Activated naive CD4-positive, alpha-beta T cell (primary cell): ENCODE measurements at regions not wholly inside any gene's neighbourhood (a gene's known extent, or its start where the extent isn't known, plus 50 kb on each side); places are given as distances from the start of the nearest gene placed in this dataset.
"Not testable (repeated sequence)": the region's sequence is repeated elsewhere in the genome, so short reads cannot be mapped to it uniquely, and the experiment has no call there.

Experiments
- DNase-seq, 4 experiments: peaks; one replicate each; lab custom pipeline; 2025; lab: John Stamatoyannopoulos, UW

DNA sequence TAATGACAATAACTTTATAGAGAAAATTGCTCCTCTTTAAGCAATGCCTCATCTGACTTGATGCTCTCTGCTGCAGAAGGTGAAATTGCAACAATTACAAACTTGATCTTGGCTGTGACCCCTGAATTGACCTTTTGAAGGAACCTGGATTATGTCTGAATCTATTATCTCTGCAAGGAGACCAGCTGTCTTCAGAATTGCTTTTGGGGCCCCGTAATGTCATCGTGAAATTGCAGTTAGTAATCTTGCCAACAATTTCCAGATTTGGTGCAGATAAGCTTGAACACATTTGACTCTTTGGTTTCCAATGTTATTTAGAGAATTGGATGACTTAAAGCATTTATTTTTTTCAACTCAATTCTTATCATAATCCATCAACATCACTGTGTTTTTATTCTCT is 520.6 kb downstream of the CCSER2 start:
- DNase-seq, result no peak

DNA sequence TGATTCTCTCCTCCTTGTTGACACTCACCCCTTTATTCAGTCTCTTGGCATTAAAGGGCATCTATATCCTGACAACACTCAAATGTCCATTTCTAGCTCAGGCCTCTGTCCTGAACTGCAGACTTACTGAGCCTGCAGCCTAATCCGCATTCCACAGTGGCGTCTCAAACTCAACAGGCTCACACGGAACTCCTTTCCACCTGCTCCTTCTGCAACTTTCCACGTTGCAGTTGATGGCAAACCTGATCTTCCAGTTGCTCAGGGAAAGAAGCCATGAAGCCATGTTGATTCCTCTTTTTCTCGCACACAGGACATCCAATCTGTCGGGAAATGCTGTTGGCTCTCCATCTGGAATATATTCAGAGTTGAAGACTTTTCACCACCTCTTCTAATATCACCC is 522.4 kb downstream of the CCSER2 start:
- DNase-seq, result no peak

DNA sequence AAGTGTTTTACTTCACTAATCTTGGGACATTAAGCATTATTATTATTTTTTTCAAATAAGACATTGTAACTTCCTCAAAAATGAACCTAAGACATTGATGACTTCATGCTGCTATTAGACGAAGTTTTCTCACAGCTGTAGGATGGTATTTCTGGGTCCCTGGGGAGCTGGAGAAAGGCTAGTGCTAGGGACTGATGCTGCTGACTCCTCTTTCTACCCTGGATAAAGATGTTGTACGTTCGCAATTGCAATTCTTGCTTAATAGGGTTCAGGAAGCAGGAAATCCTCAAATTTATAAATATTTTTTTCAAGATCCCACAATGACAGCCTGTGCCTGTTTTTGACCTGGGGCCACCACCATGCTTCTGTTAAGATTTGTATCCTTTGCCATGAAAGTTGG is 526.0 kb downstream of the CCSER2 start:
- DNase-seq, result no peak

DNA sequence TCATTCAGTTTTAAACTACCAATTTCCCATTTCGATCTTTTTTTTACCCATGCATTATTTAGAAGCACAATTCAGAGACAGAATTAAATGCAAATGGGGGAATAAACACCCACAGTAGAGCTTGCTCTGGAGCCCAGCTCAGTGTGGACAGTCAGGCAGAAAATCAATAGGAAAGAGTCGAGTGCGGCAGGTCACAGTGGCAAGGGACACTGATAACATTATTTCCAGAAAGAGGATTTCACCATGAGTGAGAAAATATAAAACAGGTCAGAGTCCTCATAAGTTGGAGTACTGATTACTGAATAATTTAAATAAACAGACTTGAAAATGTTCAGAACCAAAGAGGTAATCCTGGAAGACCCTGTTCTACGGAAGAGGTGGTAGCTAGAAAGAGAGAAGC is 532.5 kb downstream of the CCSER2 start:
- DNase-seq, result no peak

DNA sequence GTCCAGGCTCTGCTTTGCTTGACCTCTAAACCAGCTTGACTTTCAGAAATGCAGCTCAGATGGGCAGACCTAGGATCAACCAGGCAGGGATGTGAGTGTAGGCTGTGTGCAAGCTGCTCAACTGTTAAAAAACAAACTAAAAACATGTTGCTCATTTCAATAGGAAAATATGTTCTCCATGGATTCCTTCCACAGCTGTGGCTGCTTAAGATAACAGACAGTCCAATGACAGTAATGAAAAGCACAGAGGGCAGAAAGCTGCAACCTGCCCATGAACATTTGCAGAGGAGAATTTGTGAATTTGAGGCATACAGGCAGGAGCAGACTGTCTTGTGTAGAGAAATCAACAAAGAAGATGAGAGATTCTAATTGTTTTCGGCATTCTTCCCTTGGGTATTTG is 534.2 kb downstream of the CCSER2 start:
- DNase-seq, result no peak

DNA sequence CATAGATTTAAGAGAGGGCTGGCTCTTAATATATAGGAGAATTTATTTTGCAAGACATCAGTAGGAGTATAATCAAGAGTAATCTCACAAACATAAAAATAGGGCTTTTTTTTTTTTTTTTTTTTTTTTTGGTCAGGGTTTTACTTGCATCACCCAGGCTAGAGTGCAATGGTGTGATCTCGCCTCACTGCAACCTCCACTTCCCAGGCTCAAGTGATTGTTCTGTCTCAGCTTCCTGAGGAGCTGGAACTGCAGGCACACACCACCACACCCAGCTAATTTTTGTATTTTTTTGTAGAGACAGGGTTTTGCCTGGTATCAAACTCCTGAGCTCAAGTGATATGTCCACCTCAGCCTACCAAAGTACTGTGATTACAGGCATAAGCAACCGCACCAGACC is 535.3 kb downstream of the CCSER2 start:
- no peak for DNase-seq

DNA sequence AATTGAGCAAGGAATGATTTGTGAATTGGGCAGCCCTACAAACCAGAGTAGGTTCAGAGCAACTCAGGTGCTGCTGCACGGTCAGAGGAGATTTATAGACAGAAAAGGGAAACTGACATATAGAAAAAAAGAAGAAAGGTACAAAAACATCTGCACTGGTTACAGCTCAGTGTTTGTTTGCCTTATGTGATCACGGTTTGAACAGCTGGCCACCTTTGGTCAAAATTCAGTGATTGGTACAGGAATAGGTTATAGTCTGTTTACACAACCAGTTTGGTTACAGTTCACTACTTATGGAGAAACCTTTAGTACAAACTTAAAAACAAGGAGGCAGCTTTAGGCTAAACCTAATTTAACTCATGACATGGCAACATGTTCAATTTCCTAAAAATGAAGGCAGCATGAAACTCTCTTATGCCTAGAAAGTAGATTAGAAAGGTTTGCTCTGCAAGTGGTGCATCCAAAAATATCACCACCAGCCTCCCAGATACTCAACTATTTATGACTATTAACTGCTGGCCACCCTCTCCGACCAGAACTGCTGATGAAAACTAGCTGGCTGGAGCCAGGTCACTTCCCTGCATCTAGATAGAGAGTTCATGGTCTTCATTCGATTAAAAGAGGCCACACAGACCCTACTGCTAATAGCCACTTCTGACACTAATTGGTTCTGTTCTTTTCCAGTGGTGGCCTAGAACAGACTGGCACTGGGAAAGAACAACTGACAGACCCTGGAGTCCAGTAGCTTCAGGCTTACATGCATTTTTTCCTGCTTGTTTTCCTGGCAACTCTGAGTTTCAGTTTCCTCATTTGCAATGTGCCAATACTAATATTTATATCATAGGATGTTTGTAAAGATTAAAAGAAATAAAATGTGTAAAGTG is 548.0 kb downstream of the CCSER2 start:
- no peak for DNase-seq

DNA sequence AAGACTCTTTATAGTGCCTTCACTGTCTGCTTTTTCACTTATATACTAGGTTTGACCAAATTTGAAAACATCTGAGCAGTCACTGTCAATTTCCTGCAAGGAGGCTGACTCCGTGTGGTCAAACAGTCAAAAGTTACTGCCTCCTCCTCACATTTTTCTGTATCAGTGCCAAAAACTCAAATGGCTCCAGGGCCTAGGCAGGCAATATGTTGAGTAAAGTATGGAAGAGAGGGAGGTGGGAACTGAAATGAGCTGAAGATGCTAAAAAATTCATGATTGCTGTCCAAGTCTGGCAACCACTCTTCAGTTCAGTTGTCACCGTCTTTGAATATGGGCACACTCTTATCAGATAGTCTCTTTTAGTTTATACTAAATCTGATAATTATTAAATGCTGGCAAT is 551.6 kb downstream of the CCSER2 start:
- no peak for DNase-seq

DNA sequence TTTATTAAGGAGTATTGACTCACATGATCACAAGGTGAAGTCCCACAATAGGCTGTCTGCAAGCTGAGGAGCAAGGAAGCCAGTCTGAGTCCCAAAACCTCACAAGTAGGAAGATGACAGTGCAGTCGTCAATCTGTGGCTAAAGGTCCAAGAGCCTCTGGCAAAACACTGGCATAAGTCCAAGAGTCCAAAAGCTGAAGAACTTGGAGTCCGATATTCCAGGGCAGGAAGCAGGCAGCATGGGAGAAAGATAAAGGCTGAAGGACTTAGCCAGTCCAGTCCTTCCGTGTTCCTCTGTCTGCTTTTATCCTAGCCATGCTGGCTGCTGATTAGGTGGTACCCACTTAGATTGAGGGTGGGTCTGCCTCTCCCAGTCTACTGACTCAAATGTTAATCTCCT is 553.3 kb downstream of the CCSER2 start:
- DNase-seq, result not testable (repeated sequence)

DNA sequence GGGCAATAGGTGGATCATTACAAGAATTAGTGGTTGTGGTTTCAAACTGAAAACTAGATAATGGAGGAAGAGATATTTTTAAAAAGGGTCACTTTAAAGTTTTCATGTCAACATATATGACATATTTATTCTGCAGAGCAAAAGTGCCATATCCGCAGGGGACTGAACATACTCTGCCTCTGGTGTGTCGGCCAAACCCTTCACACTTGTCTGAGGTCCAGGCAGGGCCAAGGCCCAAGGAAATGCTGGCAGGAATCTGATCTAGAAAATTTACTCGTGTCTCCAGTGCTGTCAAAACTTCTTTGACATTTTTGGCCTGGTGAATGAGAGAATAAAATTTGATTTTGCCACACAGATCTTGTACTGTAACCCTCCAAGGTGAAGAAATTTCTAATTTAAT is 562.3 kb downstream of the CCSER2 start:
- DNase-seq, result no peak

DNA sequence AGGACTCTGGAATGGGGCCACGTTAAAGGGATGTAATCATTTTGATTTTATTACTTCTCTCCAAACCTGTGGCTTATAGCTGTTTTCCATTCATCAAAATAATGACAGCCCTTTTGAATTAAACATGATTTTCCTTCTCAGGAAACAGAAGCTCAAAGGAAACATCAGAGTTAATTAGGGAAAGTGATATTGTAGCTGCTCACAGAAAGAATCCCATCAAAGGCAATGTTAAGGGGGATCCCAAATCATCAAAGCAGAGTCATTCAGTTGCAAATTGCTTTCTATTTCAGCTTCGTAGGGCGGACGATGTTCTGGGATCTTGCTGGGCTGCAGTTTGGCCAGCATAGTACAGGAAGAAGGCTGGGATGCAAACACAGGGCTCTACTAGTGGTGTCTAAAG is 563.2 kb downstream of the CCSER2 start:
- no peak for DNase-seq

DNA sequence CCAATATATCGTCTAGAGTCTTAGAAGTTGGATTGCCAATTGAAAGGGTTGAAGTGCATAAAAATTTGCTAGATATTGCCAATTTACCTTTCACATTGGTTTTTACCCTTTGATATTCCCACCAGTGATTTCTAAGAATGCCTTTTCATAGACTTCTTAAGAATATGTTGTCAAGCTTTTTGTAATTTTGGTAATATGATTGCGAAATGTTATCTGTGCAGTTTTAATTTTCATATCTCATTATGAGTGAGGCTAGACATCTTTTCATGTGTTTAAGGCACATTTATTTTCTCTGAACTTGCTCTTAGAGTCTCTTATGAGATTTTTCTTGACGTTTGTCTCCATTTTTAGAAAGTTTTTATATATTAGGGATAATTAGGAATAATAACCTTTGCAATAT is 567.2 kb downstream of the CCSER2 start:
- DNase-seq, result no peak

DNA sequence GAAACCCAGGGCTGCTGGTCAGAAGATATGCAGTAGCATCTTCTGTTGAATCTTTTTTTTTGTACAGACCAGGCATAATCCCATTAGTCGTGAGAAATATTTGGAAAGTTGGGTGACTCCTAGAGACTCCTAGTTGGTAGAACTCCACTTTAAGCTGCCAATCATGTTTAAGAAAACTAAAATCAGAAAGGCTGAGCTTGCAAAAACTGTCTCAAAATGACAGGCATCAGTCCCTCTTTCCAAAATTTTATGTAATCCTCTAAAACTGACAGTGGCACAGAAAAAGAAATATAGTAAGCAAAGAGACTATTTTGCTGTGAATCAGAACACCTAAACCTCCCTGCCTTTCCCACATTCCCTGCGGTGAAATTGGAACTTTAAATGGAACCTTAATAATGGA is 568.5 kb downstream of the CCSER2 start:
- no peak for DNase-seq

DNA sequence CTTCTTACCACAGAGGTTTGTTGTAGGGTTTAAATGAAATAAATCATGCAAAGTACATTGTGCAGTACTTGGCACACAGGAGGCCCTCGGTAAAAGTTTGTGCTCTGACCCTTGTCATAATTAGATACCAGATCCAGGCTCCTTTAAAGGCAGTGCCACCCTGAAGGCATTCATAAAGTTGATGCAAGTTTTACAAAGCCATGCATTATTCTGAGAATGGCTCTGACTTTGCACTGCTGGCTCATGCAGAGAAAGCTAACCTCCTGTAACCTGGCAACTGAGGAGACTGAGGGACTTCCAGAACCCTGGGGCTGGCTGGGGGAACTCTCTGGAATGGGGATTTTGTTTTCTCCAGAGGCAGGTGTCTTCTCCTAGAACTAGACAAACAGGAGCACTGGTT is 570.9 kb downstream of the CCSER2 start:
- DNase-seq, result no peak

DNA sequence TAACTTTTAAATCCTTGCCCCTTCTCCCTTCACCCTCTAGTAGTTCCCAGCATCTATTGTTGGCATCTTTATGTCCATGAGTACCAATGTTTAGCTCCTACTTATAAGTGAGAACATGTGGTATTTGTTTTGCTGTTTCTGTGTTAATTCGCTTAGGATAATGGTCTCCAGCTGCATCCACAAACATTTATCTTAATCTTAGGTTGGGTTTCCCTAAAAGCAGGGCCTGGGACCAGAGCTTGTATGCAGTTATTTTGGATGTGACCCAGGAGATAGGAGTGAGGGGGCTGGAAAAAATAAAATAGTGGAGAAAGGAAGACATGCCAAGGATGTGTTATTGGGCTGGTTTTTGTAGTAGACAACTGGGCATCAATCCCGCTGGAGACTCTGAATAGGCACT is 571.8 kb downstream of the CCSER2 start:
- no peak for DNase-seq

DNA sequence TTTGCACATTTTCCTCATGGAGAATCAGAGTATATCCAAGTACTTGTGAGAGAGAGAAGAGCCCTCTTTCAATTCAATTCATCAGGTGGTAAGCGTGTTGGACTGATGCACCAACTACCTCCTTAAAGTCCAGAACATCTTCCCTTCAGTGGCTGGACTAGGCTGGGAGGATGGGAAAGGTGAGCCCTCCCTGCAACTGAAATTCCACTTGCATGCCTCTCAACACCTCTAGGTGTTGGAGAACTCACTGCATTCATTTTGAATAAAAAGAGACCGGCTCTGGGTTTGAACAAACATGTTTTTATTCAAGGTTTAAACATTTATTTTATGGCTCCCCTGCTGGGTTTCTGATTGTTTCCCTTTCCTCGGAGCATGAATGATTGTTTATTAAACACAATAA is 573.5 kb downstream of the CCSER2 start:
- no peak for DNase-seq

DNA sequence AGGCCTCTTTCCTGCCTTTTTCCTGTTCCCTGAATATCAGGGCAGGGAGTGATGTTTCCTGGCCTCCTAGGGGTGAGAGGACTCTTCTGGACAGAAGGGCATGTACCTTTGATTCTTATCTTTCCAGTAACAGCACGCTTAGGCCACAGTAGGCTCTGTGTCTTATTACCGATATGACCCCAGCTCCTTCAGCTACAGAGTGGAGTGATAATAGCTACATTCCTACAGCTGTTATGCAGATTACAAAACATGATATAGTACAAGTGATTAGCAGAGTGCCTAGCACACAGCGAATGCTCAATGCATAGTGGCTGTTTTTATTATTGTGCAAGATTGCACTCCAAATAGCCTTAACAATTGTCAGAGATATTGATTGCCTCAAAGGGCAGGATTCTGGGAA is 574.2 kb downstream of the CCSER2 start:
- no peak for DNase-seq

DNA sequence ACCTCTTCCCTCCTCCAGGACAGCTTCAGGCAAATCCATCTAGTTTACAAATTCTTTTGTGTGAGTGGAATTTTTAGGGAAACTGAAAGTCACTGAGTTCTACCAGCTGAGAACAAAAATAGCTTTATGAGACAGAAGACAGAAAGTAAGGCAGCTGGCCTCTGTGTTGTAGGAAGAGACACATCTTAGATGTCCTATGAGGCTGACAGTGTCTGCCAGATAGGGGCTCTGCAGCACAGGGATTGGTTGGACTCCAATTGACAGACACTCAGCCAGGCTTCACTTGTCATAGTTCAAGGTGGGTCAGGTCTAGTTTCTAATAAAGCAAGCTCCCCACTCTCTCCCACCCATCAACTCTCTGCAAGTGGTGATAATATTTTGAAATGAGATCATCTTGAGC is 574.9 kb downstream of the CCSER2 start:
- no peak for DNase-seq

DNA sequence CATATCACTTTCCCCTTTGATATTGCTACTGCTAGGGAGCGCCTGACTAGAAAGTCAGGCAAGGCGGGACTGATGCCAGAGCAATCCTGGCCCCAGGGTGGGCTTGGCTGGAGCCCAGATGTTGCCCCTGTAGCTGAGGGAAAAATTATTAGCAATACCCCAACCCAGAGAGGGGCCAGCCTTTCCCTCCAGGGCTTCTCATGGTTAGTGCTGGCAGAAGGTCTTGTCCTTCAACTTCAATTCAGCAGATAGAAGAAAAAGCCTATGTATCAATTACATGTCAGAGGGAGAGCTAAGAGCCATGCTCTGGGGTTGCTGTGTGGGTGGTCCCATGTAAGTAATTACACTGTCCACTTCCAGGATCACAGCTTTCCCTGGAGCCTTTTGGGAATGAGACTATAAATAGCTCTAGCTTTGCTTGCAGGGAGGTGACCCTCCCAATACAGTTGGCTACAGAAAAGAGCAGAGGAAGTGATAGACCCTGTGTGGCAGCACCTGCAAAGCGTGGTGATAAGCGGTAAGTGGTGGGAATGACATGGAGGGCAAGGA is 579.1 kb downstream of the CCSER2 start:
- no peak for DNase-seq

DNA sequence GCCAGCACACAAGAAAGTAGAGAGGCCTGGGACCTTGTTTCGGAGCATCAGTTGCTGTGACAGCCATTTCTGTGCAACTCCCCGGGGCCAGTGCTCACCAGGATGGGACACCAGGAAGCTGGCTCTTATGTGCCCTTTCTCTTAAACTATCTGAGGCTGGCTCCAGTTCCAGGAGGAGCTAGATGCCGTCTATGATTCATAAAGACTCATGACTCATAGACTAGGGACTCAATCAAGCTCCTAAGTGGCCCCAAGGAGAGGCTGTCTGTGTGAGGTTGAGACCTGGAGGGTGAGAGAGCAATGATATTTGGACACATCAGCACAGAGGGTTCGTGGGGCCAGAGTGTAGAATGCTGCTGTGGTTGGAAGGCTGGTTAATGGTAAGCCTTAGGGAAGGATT is 580.1 kb downstream of the CCSER2 start:
- DNase-seq, result no peak

DNA sequence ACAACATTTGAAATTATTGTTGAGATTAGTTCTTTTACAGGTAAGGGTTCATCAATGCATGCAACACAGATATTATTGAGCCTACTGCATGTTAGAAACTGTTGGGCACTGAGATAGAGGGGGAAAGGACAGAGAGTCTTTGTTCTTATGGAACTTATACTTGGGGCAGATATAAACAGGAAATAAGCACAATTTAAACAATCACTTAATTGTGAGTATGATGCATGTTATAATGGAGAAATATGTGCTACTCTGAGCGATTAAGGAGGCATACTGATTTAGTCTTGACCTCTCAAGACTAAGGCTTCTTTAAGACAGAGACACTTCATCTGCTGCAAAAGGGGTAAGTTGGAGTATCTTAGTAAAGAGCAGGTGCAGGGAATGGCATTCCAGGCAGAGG is 593.3 kb downstream of the CCSER2 start:
- DNase-seq, result no peak

DNA sequence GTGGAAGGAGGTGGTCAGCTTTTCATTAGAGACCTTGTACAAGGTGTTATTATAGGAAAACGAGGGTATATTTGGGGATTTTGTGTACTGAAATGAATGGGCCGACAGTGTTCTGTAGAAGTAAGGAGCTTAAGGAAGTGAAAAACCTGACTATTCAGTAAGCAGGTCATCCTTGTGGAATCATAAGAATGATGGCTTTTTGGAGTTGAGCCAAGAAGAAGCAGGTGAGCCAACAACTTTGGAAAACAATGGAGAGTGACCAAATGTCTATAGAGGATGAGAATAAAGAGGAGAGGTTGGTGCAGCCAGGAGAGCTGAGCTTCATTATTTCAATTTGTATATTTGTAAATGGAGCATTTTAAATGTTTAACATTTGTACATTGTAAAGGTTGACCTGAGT is 595.7 kb downstream of the CCSER2 start:
- no peak for DNase-seq

DNA sequence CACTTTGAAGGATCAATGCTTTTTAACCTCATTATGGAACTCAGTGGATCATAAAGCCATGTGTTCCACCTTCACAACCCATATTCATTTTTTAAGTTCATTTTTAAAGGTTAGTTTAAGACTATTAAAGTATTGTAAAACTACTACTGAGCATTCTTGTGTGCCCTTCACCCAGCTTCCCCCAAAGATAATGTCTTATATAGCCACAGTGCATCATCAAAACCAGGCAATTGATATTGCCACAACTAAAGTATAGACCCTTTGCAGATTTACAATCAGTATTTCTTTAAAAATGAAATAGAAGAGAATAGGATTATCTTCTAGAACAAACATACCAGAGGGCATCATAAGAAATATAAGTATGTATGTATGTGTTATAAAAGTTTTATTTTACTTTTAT is 597.1 kb downstream of the CCSER2 start:
- no peak for DNase-seq

DNA sequence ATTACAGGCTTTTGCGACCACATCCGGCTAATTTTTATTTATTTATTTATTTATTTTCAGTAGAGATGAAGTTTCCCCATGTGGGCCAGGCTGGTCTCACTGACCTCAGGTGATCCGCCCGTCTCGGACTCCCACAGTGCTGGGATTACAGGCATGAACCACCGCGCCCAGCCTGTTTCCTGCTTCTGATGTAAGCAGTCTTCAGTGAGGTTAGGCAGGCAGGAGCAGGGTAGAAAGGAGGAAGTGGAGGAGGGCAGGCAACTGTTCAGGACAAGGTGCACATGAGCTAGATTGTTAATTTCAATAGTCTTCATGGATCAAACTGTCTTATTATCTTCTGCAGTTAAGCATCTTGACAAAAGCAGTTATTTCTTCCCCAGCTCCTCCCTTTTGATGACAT is 605.0 kb downstream of the CCSER2 start:
- DNase-seq, result no peak
